Activated CD4-positive, alpha-beta T cell treated with anti-CD3 and anti-CD28 coated beads, Interleukin-2, amount 10 ng/mL, durations not matched to agents 24 days and 14 days (primary cell): ENCODE measurements at regions not wholly inside any gene's neighbourhood (a gene's known extent, or its start where the extent isn't known, plus 50 kb on each side); places are given as distances from the start of the nearest gene placed in this dataset.
A peak's percentile ranks its signal among the peaks of the same experiment; 100 is the strongest.
"Not testable (repeated sequence)": the region's sequence is repeated elsewhere in the genome, so short reads cannot be mapped to it uniquely, and the experiment has no call there.

Experiments used
- DNase-seq: peaks from one replicate; pipeline ENCODE4 v3.0.0; 2022
- H3K27ac Mint-ChIP-seq: one replicate; pipeline ENCODE4 v1.8.0; 2022; ENCODE audit warnings: mild to moderate bottlenecking, mixed read lengths
- H3K27me3 Mint-ChIP-seq: one replicate; pipeline ENCODE4 v1.8.0; 2022; ENCODE audit warnings: mixed read lengths
- H3K36me3 Mint-ChIP-seq: one replicate; pipeline ENCODE4 v1.8.0; 2022; ENCODE audit warnings: low read depth, mild to moderate bottlenecking, mixed read lengths
- H3K4me1 Mint-ChIP-seq: one replicate; pipeline ENCODE4 v1.8.0; 2021; ENCODE audit warnings: mixed read lengths
- H3K4me3 Mint-ChIP-seq: one replicate; pipeline ENCODE4 v1.8.0; 2022; ENCODE audit warnings: mild to moderate bottlenecking, moderate library complexity, mixed read lengths
- H3K9me3 Mint-ChIP-seq: one replicate; pipeline ENCODE4 v1.8.0; 2021; ENCODE audit warnings: mixed read lengths
- intact Hi-C: fragments of 100-400 bp; cut with micrococcal nuclease; formaldehyde crosslinking; loops from one replicate; pipeline ENCODE4 v1.15.1; 2023

DNA sequence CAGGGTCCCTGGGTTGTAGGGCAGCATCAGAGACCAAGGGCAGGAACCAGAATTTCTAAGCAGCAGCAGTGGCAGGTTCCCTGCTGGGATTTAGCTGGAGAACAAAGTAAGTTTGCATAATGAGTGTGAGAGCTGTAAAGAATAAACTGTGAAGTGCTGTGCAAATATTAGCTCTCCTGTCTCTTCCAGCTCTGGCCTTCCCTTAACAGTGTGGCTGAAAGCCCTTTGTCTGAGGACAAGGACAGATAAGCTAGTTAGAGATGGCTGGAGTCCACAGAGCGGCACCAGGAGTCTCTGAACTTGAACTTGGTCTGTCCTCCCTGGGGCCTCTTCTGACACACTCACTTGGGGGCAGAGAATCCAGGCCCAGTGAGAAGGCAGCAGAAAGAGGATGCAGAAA, 98.2 kb upstream of the WSCD1 start:
- Mint-ChIP-seq H3K27ac (no peak overlapping the region), H3K27me3 (no peaks in the 10 kb centered on the region), H3K36me3 (no peaks in the 10 kb centered on the region), H3K4me3 (no peak overlapping the region), H3K9me3 (no peaks in the 10 kb centered on the region), H3K4me1 (no peaks in the 10 kb centered on the region)
- intact Hi-C loops = no loop called here
- no peak for DNase-seq

- Mint-ChIP-seq H3K36me3 (no peaks in the 10 kb centered on the region), H3K4me3 (no peak overlapping the region), H3K4me1 (no peaks in the 10 kb centered on the region), H3K9me3 (no peaks in the 10 kb centered on the region), H3K27me3 (no peaks in the 10 kb centered on the region), H3K27ac (no peak overlapping the region)
- intact Hi-C loops = no loop called here
- no peak for DNase-seq
Measured at GRCh38 chr17:5973410-5973809, 96.8 kb upstream of the WSCD1 start.

GRCh38 chr17:5975661-5976060, 94.5 kb upstream of the WSCD1 start:
- no peaks in the 10 kb centered on the region for H3K9me3 Mint-ChIP-seq

DNA sequence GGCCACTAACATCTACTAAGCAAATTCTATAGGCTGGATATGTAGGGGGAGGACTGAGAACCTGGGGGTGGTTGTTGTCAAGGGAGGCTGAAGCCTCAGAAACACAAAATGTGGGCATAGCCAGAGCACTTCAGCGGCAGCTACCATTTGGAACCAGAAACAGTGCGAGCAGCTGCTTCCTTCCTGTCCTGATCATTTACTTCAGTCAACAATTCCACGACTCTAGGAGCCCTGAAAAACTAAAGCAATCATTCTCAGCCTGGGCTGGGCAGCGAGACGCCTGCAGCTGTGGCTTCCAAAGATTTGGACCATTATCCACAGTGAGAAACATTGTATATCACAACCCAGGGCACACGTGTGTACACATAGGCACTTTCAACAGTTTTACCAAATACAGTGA, 93.9 kb upstream of the WSCD1 start:
- no peak overlapping the region for H3K4me3 Mint-ChIP-seq
- H3K36me3 Mint-ChIP-seq = no peaks in the 10 kb centered on the region
- H3K27me3 Mint-ChIP-seq = no peaks in the 10 kb centered on the region
- H3K9me3 Mint-ChIP-seq = no peaks in the 10 kb centered on the region
- no peak for DNase-seq
- no peaks in the 10 kb centered on the region for H3K4me1 Mint-ChIP-seq
- H3K27ac Mint-ChIP-seq = no peak overlapping the region
- intact Hi-C loops = no loop called here

More at GRCh38 chr17:5975661-5976060, 94.5 kb upstream of the WSCD1 start:
- Mint-ChIP-seq H3K4me3 (no peak overlapping the region), H3K36me3 (no peaks in the 10 kb centered on the region), H3K27ac (no peak overlapping the region), H3K4me1 (no peaks in the 10 kb centered on the region), H3K27me3 (no peaks in the 10 kb centered on the region)
- intact Hi-C loops = no loop called here
- no peak for DNase-seq

GRCh38 chr17:5978496-5978895, 91.7 kb upstream of the WSCD1 start:
- no peak overlapping the region for H3K27ac Mint-ChIP-seq
- no peaks in the 10 kb centered on the region for H3K36me3 Mint-ChIP-seq
- no peaks in the 10 kb centered on the region for H3K4me1 Mint-ChIP-seq
- intact Hi-C loops = no loop called here
- no peak for DNase-seq
- no peaks in the 10 kb centered on the region for H3K9me3 Mint-ChIP-seq
- no peak overlapping the region for H3K4me3 Mint-ChIP-seq
- no peaks in the 10 kb centered on the region for H3K27me3 Mint-ChIP-seq

- Mint-ChIP-seq H3K27me3 (no peaks in the 10 kb centered on the region), H3K4me3 (no peak overlapping the region), H3K4me1 (no peaks in the 10 kb centered on the region), H3K36me3 (no peaks in the 10 kb centered on the region), H3K27ac (no peak overlapping the region), H3K9me3 (no peaks in the 10 kb centered on the region)
- peak; percentile 34 for DNase-seq
- intact Hi-C loops = no loop called here
Measured at GRCh38 chr17:5980941-5981340, 89.2 kb upstream of the WSCD1 start.

DNA sequence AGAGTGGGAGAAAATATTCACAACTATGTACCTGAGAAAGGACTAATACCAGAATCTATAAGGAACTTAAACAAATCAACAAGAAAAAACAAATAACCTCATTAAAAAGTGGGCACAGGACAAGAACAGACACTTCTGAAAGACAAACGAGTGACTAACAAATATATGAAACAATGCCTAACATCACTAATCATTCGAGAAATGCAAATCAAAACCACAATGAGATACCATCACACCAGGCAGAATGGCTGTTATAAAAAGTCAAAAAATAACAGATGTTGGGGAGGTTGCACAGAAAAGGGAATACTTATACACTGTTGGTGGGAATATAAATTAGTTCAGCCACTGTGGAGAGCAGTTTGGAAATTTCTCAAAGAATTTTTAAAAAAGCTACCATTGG, 83.5 kb upstream of the WSCD1 start:
- Mint-ChIP-seq H3K27me3 (peaks cover 5% of the 10 kb centered on the region), H3K4me1 (no peaks in the 10 kb centered on the region), H3K27ac (no peak overlapping the region), H3K36me3 (no peaks in the 10 kb centered on the region), H3K9me3 (no peaks in the 10 kb centered on the region), H3K4me3 (no peak overlapping the region)
- intact Hi-C loops = no loop called here
- DNase-seq = peak; percentile 2

DNA sequence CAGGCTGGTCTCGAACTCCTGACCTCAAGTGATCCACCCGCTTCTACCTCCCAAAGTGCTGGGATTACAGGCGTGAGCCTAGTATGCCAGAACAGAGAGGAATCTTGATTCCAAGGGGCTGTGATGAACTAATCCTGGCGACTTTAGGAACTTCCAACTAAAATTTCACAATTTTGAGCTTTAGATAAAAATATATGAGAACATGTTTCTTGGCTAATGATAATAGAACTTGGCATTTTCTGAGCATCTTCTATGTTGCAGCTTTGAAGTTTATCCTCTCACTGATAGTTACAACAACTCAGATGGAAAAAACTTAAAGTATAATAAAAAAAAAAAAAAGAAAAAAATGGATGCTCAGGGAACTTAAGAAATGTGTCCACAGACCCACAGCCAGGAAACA, 69.8 kb upstream of the WSCD1 start:
- H3K27me3 Mint-ChIP-seq = peaks cover 3% of the 10 kb centered on the region
- no peak overlapping the region for H3K4me3 Mint-ChIP-seq
- intact Hi-C loops = no loop called here
- H3K4me1 Mint-ChIP-seq = no peaks in the 10 kb centered on the region
- no peak for DNase-seq
- H3K9me3 Mint-ChIP-seq = no peaks in the 10 kb centered on the region
- H3K27ac Mint-ChIP-seq = no peak overlapping the region
- no peaks in the 10 kb centered on the region for H3K36me3 Mint-ChIP-seq

- DNase-seq, H3K27ac Mint-ChIP-seq, H3K27me3 Mint-ChIP-seq, H3K9me3 Mint-ChIP-seq, H3K36me3 Mint-ChIP-seq, H3K4me3 Mint-ChIP-seq, intact Hi-C loops, H3K4me1 Mint-ChIP-seq: not testable (repeated sequence)
Measured at GRCh38 chr17:6003221-6003620, 67.0 kb upstream of the WSCD1 start.

- no peak overlapping the region for H3K4me3 Mint-ChIP-seq
- intact Hi-C loops = no loop called here
- no peaks in the 10 kb centered on the region for H3K4me1 Mint-ChIP-seq
- DNase-seq = peak; percentile 19
- no peaks in the 10 kb centered on the region for H3K9me3 Mint-ChIP-seq
- no peaks in the 10 kb centered on the region for H3K36me3 Mint-ChIP-seq
- no peak overlapping the region for H3K27ac Mint-ChIP-seq
- H3K27me3 Mint-ChIP-seq = peaks cover 4% of the 10 kb centered on the region
Measured at GRCh38 chr17:6005939-6006338, 64.2 kb upstream of the WSCD1 start.

DNA sequence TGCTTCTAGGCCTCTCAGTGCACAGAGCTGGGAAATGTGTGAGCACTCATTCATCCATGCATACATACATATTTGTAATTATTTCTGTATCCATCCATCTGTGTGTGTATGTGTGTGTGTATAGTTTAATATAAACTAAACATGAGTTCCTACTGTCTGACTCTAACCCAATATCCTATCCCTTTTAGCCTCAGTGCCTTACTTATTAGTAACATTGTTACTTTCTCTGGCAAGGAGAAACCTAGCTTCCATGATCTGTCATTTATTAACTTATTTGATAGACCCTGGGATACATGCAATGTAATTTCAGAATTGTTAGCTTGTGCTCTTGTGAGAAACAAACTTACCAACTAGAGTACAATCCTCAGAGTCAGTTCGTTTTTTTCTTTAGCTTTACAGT, 59.0 kb upstream of the WSCD1 start:
- Mint-ChIP-seq H3K4me3 (no peak overlapping the region), H3K9me3 (no peaks in the 10 kb centered on the region), H3K36me3 (no peaks in the 10 kb centered on the region), H3K27me3 (peaks cover 10% of the 10 kb centered on the region), H3K27ac (no peak overlapping the region), H3K4me1 (no peaks in the 10 kb centered on the region)
- intact Hi-C loops = no loop called here
- no peak for DNase-seq

- Mint-ChIP-seq H3K4me1 (peaks cover 3% of the 10 kb centered on the region), H3K27ac (no peak overlapping the region), H3K36me3 (no peaks in the 10 kb centered on the region), H3K9me3 (no peaks in the 10 kb centered on the region), H3K27me3 (peaks cover 1% of the 10 kb centered on the region), H3K4me3 (no peak overlapping the region)
- no peak for DNase-seq
- intact Hi-C loops = no loop called here
Measured at GRCh38 chr17:6018788-6019187, 51.4 kb upstream of the WSCD1 start.

DNA sequence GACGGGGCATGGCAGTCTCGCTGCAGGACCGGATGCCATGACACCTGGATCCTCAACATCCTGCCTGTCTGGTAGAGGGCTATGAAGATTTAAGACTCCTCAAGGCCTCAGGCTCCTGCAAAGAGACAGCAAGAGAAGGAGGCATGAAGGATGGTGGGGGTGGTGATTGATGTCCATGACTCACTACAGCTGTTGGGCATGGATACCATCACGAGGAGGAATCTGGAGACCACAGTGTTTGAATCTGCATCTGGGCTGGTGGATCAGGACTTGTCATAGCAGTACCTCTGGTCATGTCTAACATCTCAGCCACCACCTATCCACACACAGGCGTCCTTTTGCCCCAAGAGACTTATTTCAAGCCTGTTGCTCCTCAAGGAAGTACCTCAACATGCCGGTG, 50.2 kb upstream of the WSCD1 start:
- no peak for DNase-seq
- Mint-ChIP-seq H3K27ac (no peak overlapping the region), H3K4me1 (peaks cover 3% of the 10 kb centered on the region), H3K4me3 (no peak overlapping the region), H3K9me3 (no peaks in the 10 kb centered on the region), H3K36me3 (no peaks in the 10 kb centered on the region), H3K27me3 (peaks cover 2% of the 10 kb centered on the region)
- intact Hi-C loops = no loop called here

DNA sequence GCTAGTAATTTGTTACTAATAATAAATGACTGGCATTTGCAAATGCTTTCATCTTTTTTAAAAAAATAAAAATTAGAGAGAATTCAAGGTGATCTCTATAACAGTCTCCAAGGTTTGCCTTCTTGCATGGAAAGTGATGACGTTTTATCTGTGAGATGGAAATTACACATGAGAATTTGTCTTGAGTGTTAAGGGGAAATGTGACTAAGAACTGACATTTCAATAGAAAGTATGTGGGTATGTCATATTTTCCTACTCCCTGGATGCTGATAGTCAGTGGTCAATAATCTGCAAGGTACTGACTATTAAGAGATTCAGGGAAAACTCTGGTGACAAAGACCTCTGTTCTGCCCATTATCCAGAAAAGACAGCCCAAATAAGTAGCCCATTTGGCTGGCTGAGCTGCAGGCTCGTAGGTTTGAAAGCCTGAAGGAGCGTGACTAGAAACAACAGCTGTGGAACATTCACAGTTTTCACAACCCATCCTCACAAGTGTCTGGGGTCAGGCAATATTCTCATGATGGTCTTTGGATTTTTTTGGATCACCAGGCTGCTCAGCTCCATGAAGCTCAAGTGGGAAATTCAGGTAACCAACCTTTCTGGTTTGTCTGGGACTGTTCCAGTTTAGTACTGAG, 49.7 kb upstream of the WSCD1 start:
- no peaks in the 10 kb centered on the region for H3K36me3 Mint-ChIP-seq
- intact Hi-C loops = no loop called here
- no peaks in the 10 kb centered on the region for H3K9me3 Mint-ChIP-seq
- H3K27me3 Mint-ChIP-seq = peaks cover 5% of the 10 kb centered on the region
- H3K4me1 Mint-ChIP-seq = peaks cover 3% of the 10 kb centered on the region
- no peak overlapping the region for H3K4me3 Mint-ChIP-seq
- no peak for DNase-seq
- no peak overlapping the region for H3K27ac Mint-ChIP-seq
